ENCODE measurements at regions not wholly inside any gene's neighbourhood (a gene's known extent, or its start where the extent isn't known, plus 50 kb on each side); places are given as distances from the start of the nearest gene placed in this dataset.

DNA sequence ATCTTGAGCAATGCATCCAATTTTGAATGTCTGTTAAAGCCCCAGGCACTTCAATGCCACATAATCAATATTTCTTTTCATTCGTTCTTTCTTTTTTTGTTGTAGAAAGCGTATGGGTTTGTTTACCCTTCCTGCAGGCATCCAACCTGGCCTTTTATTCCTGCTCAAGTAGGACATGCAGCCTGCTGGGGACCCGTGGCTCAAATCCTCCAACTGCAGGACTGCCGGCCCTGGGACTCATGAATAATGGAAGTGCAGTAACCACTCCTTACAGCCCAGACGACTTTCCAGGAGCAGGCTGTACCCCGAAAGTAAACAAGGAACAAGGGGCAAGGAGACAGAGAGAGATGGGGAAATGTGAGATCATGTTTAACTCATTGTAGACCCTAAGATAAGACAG, 126.4 kb downstream of the SALL1 start:
- Histone ChIP-seq H3K4me3 (no peak overlapping the region), H3K4me1 (no peaks in the 10 kb centered on the region), H3K27me3 (no peaks in the 10 kb centered on the region), H3K9me3 (no peaks in the 10 kb centered on the region), H3K36me3 (no peaks in the 10 kb centered on the region), H3K27ac (no peak overlapping the region)
- intact Hi-C loops (cut with DNase I): loop anchor here (10.0 kb wide), 1 partner anchor 60 kb away; no protein-coding TSS in a partner anchor
- DNase-seq (ENCODE audit: low spot score in 2 of 2): no peak
- TF ChIP-seq, protein P1, sequence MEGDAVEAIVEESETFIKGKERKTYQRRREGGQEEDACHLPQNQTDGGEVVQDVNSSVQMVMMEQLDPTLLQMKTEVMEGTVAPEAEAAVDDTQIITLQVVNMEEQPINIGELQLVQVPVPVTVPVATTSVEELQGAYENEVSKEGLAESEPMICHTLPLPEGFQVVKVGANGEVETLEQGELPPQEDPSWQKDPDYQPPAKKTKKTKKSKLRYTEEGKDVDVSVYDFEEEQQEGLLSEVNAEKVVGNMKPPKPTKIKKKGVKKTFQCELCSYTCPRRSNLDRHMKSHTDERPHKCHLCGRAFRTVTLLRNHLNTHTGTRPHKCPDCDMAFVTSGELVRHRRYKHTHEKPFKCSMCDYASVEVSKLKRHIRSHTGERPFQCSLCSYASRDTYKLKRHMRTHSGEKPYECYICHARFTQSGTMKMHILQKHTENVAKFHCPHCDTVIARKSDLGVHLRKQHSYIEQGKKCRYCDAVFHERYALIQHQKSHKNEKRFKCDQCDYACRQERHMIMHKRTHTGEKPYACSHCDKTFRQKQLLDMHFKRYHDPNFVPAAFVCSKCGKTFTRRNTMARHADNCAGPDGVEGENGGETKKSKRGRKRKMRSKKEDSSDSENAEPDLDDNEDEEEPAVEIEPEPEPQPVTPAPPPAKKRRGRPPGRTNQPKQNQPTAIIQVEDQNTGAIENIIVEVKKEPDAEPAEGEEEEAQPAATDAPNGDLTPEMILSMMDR (IDR thresholded peaks at IDR 0.05): no peak

DNA sequence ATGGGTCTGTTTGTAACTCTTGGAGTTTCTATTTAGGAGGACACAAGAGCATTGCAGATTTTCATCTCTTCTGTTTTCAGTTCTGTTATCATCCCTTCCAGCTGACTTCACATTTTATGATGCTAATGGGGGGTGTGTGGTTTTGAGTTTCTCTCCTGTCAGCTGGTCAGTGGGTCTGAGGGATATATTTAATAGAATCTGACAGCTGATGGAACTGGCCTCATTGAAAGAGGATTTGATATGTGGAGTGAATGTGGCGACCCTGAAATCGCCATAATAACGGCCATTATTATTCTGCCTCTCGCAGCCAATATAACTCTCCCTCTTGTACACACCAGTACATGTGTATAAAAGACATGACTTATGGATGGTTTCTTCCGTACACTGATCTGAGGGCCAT, 128.1 kb downstream of the SALL1 start:
- H3K4me3 ChIP-seq: no peak overlapping the region
- no peak overlapping the region for H3K27ac ChIP-seq
- H3K9me3 ChIP-seq: no peaks in the 10 kb centered on the region
- intact Hi-C loops (cut with DNase I): loop anchor here (10.0 kb wide), 1 partner anchor 58 kb away; no protein-coding TSS in a partner anchor
- TF ChIP-seq, protein P1 (IDR thresholded peaks at IDR 0.05): no peak
- no peaks in the 10 kb centered on the region for H3K4me1 ChIP-seq
- no peaks in the 10 kb centered on the region for H3K36me3 ChIP-seq
- H3K27me3 ChIP-seq: no peaks in the 10 kb centered on the region
- DNase-seq (ENCODE audit: low spot score in 2 of 2): no peak

DNA sequence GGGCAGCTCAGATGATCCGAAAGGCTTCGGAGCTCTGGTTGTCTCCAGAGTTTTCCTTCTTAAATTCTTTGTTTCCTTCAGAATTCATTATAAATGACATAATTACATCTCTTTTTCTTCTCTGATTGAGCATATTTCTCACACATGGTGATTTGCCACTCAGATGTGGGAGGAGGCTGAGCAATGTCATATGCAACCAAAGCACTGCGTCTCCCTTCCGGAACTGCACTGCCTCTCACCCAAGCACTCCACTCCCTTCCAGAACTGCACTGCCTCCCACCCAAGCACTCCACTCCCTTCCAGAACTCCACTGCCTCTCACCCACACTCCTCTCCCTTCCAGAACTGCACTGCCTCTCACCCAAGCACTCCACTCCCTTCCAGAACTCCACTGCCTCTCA, 131.5 kb downstream of the SALL1 start:
- Histone ChIP-seq H3K9me3 (no peaks in the 10 kb centered on the region), H3K36me3 (no peaks in the 10 kb centered on the region), H3K4me1 (no peaks in the 10 kb centered on the region), H3K4me3 (no peak overlapping the region), H3K27ac (no peak overlapping the region), H3K27me3 (no peaks in the 10 kb centered on the region)
- no peak for DNase-seq (ENCODE audit: low spot score in 2 of 2)
- intact Hi-C loops (cut with DNase I): loop anchor here (10.0 kb wide), 1 partner anchor 55 kb away; no protein-coding TSS in a partner anchor
- TF ChIP-seq, protein P1 (IDR thresholded peaks at IDR 0.05): no peak

DNA sequence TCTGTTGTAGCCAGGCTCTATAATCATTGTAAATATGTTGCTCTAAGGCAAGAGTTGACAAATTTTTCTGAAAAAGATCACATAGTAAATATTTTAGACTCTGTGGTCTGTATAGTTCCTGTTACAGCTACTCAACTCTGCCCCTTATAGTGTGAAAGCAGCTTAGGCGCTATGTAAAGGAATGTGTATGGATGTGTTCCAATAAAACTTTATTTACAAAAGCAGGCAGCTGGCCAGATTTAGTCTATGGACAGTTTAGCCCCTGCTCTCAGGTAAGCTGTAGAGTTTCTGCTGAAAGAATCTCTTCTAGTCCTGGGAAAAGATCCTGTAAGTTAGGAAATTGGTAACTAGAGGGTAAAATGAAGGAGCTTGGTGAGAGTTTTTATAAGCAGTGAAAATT, 133.1 kb downstream of the SALL1 start:
- intact Hi-C loops (cut with DNase I): no loop called here
- no peaks in the 10 kb centered on the region for H3K27me3 ChIP-seq
- no peaks in the 10 kb centered on the region for H3K9me3 ChIP-seq
- no peak overlapping the region for H3K27ac ChIP-seq
- no peak overlapping the region for H3K4me3 ChIP-seq
- no peaks in the 10 kb centered on the region for H3K4me1 ChIP-seq
- TF ChIP-seq, protein P1 (IDR thresholded peaks at IDR 0.05): no peak
- no peak for DNase-seq (ENCODE audit: low spot score in 2 of 2)
- no peaks in the 10 kb centered on the region for H3K36me3 ChIP-seq

DNA sequence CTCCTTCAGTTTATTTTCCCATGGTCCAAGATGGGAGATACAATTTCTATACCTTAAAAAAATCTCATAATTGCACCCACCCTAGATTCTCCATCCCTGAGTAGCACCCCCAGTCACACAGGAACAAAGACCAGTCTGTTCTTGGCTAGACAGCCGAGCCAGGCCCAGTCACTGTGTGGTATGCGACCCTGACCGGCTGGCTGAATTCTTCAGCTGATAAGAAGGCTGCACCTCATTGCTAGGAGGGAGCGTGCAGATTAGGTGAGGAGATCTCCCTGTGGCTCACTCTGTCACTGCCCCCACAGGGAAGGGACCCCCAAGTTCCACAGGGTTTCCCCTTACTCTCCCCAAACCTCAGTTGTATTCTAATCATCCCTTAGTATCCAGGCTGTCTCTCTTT, 138.7 kb downstream of the SALL1 start:
- intact Hi-C loops (cut with DNase I): no loop called here
- no peaks in the 10 kb centered on the region for H3K4me1 ChIP-seq
- H3K4me3 ChIP-seq: no peak overlapping the region
- no peak for DNase-seq (ENCODE audit: low spot score in 2 of 2)
- peaks cover 0 to 7% of the 10 kb centered on the region in 2 donors for H3K9me3 ChIP-seq
- TF ChIP-seq, protein P1 (IDR thresholded peaks at IDR 0.05): no peak
- H3K27me3 ChIP-seq: no peaks in the 10 kb centered on the region
- H3K36me3 ChIP-seq: no peaks in the 10 kb centered on the region
- H3K27ac ChIP-seq: no peak overlapping the region

DNA sequence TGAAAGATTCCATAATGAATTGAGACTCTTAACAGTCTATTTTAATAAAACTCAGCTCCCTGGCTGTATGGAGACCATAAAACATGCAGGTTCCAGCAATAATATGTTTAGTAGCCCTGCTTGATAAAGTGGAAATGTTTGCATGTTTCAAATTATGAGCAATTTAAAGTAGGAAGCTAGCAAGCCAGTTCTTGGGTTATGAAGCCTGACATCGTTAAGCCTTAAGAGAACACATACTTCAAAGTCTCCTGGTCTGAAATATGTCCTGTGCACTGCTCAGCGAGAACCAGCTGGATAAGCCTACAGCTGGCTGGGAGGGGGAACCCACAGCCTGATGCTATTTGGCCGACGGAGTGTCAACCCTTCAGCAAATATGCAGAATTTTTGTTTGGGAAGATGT, 140.3 kb downstream of the SALL1 start:
- TF ChIP-seq, protein P1 (IDR thresholded peaks at IDR 0.05): no peak
- peaks cover 0 to 7% of the 10 kb centered on the region in 2 donors for H3K9me3 ChIP-seq
- no peak for DNase-seq (ENCODE audit: low spot score in 2 of 2)
- no peak overlapping the region for H3K4me3 ChIP-seq
- H3K4me1 ChIP-seq: no peaks in the 10 kb centered on the region
- H3K27ac ChIP-seq: no peak overlapping the region
- H3K36me3 ChIP-seq: no peaks in the 10 kb centered on the region
- H3K27me3 ChIP-seq: no peaks in the 10 kb centered on the region
- intact Hi-C loops (cut with DNase I): no loop called here

All from ascending aorta (tissue), 2 donors.